Hepatic stellate cell (primary cell): ENCODE measurements at regions not wholly inside any gene's neighbourhood (a gene's known extent, or its start where the extent isn't known, plus 50 kb on each side); places are given as distances from the start of the nearest gene placed in this dataset.
"Not testable (repeated sequence)": the region's sequence is repeated elsewhere in the genome, so short reads cannot be mapped to it uniquely, and the experiment has no call there.

Experiments used
- DNase-seq: peaks from one replicate; pipeline ENCODE4 v3.0.0; 2011; ENCODE audit warnings: low spot score

DNA sequence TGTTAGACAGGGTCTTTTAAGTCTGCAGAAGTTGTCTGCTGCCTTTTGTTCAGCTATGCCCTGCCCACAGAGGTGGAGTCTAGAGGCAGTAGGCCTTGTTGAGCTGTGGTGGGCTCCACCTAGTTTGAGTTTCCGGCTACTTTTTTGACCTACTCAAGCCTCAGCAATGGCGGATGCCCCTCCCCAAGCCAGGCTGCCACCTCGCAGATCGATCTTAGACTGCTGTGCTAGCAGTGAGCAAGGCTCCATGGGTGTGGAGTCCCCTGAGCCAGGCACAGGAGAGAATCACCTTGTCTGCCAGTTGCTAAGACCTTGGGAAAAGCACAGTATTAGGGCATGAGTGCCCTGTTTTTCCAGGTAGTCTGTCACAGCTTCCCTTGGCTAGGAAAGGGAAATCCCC is 664.6 kb upstream of the DPPA4 start:
- DNase-seq = not testable (repeated sequence)

DNA sequence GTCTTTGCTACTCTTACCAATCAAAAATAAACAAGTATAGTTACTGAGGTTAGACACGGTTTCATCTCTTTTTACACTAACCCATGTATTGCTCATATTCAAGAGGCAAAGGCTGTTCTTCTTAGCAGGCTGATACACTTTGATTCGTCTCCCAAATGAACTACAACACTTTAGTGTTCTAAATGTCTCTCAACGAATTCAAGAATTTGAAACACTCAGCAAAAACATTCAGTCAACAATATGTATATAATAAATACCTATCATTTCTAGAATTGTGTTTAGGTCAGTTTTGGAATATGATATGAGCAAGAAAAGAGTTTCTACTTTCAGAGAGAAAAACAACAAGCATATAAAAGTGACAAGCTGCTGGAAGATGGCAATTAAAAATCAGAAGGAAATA is 669.6 kb upstream of the DPPA4 start:
- DNase-seq = no peak

DNA sequence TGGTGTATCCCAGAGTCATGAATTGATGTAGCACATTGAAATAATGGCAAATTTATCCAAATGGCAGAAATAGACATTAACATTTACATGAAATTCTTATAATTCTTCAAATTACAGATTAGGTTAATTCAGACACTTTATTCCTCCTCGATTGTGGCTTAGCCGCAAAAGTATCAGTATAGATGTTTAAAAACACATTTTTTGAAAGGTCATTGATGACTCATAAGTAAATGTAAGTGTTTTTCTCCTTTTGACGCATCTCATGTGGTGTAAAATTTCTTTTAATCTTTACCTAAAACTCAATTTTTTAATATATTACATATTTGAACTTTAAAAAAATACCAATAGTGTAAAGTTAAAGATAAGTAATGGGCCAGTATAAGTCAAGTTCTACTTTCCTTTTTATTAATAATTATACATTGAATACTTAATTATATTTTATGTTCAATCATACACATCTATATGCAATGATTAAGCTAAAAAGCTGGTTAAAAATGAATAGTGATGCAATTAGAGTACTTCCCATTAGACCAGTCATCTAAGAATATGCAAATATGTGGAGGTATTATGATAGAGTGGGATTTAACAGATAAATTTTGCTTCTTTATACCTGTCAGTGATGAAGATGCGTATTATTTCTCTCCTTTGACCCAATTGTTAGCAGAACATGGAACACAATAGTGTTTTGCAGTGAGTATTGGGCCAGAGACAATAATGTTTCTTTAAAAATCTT is 678.1 kb upstream of the DPPA4 start:
- no peak for DNase-seq

DNA sequence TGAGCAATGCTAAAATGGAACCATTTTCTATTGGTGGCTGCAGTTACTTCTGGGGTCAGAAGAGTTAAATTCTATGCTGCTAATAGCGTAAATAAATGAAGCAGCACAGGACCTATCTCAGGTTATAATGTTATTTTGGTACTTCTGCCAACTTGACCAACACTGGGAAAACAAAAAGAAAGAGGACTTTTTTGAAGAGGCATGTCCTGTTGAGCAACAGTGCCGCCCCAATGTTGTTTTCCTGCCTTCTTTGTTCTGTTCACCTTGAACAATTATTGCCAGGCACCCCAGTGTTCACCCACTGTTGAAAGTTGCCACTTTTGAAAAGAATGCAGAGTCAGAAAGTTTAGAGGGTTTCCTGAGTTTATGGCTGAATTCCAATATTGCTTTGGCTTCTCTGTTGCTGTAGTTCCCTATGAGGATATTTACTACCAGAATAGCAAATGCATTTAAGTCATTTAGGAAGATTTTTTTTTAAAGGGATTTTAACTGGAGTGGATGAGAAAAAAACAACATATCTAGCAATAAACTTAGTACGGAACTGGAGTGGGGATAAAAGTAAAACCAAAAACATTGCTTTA is 679.0 kb upstream of the DPPA4 start:
- DNase-seq = no peak

DNA sequence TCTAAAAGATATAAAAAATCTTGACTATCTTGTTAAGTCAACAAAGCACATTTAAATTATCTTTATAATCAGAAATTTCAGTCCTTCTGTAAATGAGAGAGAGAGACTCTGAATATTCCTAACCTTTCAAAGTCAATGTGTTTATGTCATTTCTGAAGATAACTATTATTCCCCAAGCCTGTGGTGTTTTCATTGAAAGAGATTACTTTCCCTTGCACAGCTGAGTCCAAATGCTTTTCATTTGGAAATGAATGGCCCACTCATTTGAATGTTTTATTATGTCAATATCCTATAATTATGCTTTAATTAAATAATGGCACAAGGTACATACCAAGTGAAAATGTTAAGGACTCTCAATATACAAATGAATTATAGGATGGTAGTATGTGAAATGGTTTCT is 680.0 kb upstream of the DPPA4 start:
- DNase-seq = no peak

DNA sequence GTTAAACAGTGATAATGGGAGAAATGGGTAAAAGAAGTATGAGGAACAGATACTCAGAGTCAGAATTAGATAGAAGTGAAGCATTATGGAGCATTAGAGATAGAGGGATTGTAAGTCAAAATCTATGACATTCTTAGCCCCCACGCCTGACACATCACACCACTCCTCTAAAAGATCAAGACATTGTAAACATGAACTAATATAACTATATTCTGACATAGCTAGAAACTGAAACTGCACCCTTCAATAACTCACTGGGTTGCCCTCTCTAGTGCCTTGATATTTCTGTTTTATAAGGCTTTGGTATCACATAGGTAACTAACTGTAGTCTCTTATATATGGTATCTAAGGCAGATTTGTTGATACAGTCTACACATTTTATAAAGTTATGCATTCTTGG is 684.3 kb upstream of the DPPA4 start:
- no peak for DNase-seq

DNA sequence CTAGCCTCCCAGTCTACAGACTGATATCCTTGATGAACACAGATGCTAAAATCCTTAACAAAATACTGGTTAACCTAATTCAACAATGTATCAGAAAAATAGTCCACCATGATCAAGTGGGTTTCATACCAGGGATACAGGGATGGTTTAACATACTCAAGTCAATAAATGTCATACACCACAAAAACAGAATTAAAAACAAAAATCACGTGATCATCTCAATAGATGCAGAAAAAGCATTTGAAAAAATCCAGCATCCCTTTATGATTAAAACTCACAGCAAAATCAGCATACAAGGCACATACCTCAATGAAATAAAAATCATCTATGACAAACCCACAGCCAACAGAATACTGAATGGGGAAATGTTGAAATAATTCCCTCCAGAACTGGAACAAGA is 685.7 kb upstream of the DPPA4 start:
- not testable (repeated sequence) for DNase-seq

DNA sequence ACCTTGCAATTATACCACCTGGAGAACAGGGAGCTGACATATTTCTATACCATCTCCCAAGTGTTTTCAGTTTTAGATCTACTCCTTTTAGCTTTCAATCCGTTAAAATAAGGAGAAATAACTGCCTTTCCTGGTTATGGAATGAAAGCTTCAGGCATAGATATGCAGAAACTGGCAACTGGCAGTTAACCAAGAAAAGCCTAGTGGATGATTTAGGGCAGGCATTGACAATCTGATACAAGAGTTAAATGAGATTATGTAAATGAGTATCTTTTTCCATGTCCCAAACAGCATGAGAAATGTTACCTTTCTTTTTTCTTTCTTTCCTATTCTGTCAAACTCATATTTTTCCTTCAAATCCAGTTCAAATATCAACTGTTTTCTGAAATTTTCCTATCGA is 689.1 kb upstream of the DPPA4 start:
- DNase-seq = no peak

DNA sequence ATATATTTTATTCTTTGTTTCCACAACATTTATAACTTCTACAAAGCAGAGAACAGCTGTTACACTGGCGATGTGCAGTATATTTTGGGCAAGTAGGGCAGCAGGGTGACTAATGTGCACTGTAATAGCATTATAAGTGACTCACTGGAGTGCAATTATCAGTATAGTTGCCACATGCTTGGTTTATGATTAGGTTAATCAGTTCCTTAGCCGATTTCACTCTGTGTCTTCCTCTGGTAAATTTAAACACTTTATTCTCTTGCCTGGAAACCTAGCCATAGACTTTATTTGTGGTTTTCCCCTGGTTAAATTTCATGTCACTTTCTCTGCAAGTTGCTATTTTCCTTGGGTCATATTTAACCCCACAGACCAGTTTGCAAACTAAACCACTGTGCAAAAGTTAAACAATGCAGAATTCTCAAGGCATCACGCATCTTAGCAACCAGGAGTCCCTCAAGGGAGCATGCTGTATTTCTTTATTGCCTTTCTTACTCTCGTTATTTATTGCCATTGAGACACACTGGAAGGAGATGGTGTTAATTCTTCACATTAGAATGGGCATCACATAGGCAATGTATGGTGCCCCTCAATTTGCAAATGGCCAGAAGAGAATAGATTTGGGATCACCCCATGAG is 690.2 kb upstream of the DPPA4 start:
- DNase-seq = peak; percentile 2

DNA sequence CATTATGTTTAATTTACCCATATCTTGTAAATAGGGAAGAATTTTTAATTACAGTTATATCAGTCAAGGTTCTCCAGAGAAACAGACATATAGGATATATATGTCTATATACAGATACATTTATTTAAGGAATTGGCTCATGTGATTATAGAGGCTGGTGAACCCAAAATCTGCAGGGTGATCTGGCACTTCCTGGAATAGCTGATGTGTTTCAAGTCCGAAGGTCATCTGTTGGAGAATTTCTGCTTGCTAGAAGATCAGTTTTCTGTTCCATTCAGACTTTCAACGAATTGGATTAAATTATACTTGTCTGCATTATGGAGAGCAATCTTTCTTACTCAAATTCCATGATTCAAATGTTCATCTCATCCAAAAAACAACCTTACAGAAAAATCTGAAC is 694.6 kb upstream of the DPPA4 start:
- no peak for DNase-seq

DNA sequence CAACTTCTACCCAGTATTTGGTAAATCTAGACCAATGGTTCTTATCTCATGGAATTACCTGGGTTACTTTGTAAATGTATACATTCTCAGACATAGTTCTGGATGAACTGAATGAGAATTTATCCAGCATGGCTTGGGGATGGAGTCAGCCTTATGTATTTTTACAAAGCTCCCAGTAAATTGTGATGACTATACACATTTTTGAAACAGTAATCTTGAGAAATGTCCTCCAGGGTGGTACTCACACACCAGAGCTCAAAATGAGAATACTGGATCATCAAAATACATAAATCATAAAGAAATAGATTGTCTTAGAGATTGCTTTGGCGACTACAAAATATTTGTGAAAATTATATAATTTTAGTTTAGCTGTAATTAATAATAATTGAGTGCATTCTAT is 722.1 kb upstream of the DPPA4 start:
- DNase-seq = no peak

DNA sequence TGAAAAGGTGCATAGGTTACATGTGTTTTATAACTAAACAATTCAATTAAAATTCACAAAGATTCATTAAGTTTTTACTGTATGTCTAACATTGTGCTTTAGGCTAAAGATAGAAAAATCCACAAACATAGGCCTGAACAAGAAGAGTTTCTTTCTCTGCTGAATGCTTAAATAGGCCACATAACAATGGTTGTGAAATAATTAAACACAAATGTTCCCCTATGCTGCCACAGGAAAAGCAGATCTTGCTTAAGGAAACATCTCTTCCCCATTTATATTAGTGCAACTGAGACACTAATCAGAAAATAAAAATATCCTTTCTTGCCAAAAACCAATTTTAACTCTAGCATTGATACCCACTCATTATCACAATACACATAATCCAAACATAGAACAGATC is 725.4 kb upstream of the DPPA4 start:
- DNase-seq = no peak

DNA sequence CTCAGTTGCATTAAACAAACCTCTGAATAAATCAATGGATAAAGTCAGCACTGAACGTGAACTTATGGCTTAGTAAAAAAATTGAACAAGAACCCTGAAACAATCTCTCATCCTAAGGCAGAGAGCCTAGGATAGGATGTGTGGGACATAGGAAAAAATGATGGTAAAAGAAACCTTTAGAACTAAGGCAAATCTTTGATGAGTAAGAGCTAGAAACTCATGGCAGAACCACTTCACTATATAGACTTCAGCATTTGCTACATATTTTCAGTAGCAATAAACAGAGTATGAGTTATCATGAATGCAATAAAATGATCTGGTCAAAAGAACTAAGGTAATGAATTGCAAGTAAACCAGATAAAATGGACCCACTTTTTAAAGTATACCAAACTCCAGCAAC is 725.8 kb upstream of the DPPA4 start:
- DNase-seq = no peak

DNA sequence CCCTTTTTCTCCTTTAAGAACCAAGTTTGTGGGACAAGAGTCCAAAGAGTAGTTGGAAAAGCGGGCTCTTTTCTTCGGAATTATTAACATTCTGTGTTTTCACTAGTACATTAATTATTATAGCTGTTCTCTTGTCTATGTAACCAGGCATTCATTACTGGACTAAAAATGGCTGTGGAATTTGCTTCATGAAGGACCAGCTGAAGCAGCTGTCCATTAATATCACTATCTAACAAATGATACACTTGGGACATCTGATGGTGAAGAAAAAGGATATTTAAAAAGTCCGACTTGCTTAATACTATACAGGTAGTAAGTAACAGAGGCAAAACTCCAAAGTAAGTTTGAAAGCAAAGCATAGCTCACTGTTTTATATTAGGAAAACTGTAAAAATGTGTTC is 728.9 kb upstream of the DPPA4 start:
- no peak for DNase-seq

DNA sequence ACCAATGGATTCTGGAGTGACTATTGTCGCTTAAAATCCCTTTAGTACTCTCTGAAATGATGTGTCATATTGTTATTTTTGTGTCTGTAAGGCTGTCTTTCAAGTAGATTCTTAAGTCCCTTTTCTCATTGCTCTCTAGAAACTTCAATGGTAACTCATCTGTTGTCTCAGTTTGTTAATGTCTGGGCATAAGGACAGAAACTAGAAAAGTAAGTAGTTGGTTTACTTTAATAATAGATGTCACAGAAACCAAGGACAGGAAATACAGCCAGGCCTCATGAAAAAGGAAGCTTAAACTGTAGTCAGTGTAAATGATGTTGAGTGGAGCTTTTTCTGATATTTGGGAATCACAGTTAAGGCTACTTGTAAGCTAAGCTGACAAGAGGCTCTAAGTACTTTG is 730.2 kb upstream of the DPPA4 start:
- DNase-seq = no peak

DNA sequence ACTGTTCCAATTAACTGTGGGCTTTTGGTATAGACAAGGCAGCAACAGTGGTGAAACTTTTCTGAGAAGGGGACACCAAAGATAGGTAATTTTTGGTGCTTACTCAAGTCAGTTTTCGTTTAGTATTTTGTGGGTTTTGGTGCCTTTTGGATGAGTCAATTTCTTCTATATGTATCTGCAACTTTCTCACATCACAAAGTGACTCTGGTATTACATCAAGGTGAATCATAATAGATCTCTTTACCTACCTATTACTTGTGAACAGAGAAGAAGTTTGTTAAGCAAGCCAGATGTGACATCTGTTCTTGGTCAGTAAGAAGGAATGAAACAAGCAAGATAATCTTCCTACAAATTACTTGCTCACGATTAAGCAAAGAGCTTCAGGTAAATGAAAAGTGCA is 732.4 kb upstream of the DPPA4 start:
- DNase-seq = no peak

DNA sequence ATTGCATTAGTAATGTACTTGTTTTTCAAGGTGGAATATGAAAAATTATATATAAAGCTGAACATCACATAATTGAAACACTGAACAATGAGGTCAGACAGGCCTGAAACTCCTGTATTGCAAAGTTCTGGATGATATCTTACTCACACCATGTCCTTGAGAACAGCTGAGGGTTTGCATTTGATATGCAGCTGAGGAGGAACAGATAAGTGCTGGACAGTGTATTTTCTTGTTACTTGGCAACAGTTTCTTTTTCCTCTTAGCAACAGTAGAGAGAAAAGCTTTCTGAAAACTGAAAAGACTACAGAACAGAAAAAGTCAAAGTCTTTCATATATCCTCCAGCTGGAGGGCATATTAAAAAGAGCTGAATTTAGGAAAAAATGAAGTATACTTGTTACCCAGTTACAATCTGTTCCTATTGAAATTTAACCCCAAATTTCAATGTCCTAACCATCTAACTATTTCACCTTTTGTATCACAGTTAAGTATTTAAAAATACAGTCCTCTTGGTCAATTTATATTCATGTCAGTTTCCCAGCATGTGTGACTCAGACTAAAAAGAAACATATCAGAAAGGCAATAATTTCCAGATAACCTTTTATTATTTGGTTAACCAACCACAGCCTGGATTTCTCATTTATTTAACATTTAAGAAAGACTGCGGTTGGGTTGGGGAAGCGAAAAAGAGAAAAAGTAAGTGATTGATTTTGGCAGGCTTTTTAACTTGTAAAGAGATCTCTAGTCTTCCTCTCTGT is 733.0 kb upstream of the DPPA4 start:
- peak; percentile 18 for DNase-seq

DNA sequence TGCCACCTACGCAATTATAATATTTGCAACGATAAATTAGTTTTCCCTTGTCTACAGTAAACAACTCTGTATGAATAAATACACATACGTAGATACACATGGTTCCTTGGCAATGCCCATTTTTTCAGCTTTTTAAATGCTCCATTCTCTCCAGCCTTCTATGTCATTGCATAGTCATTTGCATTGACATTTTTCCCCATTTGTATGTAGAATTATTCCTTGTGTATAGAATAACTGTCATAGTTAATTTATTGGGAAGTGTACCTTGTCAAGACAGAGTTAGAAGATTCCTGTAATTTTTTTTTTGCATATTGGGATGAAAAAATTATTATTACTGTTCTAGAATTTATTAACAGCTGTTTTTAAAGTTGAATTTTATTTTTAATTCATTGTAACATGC is 736.7 kb upstream of the DPPA4 start:
- DNase-seq = no peak

DNA sequence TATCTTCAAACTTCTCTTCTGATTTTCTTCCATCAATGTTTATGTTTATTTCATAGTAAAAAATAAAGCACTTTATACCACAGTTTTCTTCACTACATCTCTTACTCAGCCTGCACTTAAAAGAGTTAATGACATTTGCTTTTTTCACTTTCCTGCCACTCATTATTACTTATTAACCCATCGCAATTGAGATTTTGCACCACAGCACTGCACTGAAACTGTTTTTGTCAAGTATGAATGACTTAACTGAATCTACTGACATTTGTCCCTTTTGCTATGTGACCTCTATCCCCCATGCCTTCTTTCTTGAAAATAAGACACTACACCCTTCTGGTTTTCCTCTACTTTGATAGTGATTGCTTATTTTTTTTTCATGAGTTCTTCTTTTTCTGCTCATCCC is 739.7 kb upstream of the DPPA4 start:
- no peak for DNase-seq

DNA sequence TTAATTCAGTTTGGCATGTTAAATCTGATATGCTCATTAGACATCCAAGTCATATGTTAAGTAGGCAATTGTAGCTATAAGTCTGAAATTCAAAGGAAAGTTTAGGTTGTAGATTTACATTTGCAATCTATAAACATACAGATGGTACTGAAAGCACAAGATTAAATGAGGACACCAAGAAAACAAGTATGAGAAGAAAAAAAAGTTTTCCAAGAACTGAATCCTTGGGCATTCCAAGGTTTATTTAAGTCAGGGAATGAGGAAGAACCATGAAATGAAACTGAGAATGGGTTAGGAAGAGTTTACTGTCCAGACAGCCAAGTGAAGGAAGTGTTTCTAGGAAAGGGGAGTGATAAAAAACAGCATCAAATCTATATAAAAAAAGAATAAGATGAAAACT is 756.1 kb upstream of the DPPA4 start:
- no peak for DNase-seq

DNA sequence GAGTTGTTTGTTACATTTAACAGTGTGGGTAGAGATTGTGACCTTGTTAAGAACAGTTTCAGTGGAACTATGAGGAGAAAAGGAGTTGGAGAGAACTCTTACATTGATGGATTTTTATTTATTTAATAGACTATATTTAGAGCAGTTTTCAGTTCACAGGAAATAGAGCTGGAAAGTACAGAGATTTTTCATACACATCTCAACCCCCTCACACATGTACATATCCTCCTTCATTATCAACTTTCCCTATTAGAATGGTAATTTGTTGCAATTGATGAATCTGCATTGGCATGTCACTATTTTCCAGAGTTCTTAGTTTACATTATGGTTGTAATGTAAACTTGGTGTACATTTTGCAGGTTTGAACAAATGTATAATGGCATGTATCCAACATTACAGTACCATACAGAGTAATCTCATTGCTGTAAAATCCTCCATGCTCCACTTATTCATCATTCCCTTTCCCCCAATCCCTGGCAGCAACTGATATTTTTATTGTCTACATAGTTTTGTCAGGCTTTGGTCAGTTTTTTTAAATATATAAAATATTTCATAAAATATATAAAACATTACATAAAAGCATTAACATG is 756.6 kb upstream of the DPPA4 start:
- no peak for DNase-seq

DNA sequence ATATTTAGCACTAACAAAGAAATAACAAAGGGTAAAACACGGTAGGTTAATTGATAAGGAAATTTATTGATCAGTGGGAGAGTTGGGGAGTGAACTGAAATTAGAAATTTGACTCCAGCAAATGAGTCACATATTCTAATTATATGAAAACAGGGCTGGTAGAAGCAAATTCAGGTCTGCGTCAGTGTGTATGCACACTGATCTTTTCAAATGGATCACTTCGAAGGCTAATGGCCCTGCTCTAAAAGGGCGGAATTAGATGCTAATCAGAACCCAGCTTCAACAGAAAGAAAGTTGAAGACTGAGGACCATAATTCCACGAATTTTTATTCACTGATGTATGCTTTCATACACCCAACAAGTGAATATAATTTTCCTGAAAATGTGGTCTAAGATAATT is 762.4 kb upstream of the DPPA4 start:
- no peak for DNase-seq

DNA sequence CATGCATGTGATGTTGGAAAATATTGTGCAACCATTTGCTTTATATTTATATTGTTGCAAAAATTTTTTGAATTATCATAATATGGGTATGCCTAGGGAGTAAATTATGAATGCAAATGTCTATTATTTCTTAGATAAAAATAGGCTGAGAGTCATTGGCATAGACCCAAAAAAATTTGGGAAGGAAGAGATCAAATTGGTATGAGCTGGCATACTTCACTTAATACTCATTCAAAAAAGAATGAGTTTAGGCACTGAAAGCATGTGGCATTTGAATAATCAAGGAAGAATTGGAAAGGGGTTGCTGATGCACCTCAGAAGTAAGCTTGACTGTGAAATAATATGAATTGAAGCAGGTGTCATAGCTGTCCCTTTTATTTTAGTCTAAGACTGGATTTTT is 764.0 kb upstream of the DPPA4 start:
- no peak for DNase-seq
